ENCODE measurements at regions not wholly inside any gene's neighbourhood (a gene's known extent, or its start where the extent isn't known, plus 50 kb on each side); places are given as distances from the start of the nearest gene placed in this dataset.

GRCh38 chr20:52291109-52291508 is 99.5 kb upstream of the ZFP64 start:
- DNase-seq, result no peak

- DNase-seq, result no peak
Observed at GRCh38 chr20:52290569-52290968, 99.0 kb upstream of the ZFP64 start.

- no peak for DNase-seq
Observed at GRCh38 chr20:52289956-52290565, 98.5 kb upstream of the ZFP64 start.

GRCh38 chr20:52280407-52280806 is 88.8 kb upstream of the ZFP64 start:
- no peak for DNase-seq

- no peak for DNase-seq
Observed at GRCh38 chr20:52279706-52280105, 88.1 kb upstream of the ZFP64 start.

GRCh38 chr20:52275181-52275691 is 83.7 kb upstream of the ZFP64 start:
- DNase-seq, result no peak

GRCh38 chr20:52270696-52271095 is 79.1 kb upstream of the ZFP64 start:
- DNase-seq, result no peak

GRCh38 chr20:52270001-52270606 is 78.5 kb upstream of the ZFP64 start:
- DNase-seq, result no peak

GRCh38 chr20:52269321-52269720 is 77.7 kb upstream of the ZFP64 start:
- DNase-seq, result peak; percentile 87

GRCh38 chr20:52268184-52268749 is 76.7 kb upstream of the ZFP64 start:
- no peak for DNase-seq

- DNase-seq, result no peak
Observed at GRCh38 chr20:52267418-52267817, 75.8 kb upstream of the ZFP64 start.

GRCh38 chr20:52263757-52264156 is 72.2 kb upstream of the ZFP64 start:
- no peak for DNase-seq

GRCh38 chr20:52261792-52262191 is 70.2 kb upstream of the ZFP64 start:
- DNase-seq, result no peak

GRCh38 chr20:52259295-52259694 is 67.7 kb upstream of the ZFP64 start:
- no peak for DNase-seq

- no peak for DNase-seq
Observed at GRCh38 chr20:52256454-52256853, 64.9 kb upstream of the ZFP64 start.

GRCh38 chr20:52252664-52253063 is 61.1 kb upstream of the ZFP64 start:
- no peak for DNase-seq

GRCh38 chr20:52251827-52252226 is 60.2 kb upstream of the ZFP64 start:
- DNase-seq, result no peak

- DNase-seq, result no peak
Observed at GRCh38 chr20:52251136-52251700, 59.6 kb upstream of the ZFP64 start.

- DNase-seq, result no peak
Observed at GRCh38 chr20:52247548-52247947, 56.0 kb upstream of the ZFP64 start.

- DNase-seq, result no peak
Observed at GRCh38 chr20:52246366-52246765, 54.8 kb upstream of the ZFP64 start.

GRCh38 chr20:52244702-52245101 is 53.1 kb upstream of the ZFP64 start:
- DNase-seq, result no peak

- no peak for DNase-seq
Observed at GRCh38 chr20:52242237-52243230, 51.0 kb upstream of the ZFP64 start.

Data from GF-D8 (cell line).